GM12872 (cell line): ENCODE measurements at regions not wholly inside any gene's neighbourhood (a gene's known extent, or its start where the extent isn't known, plus 50 kb on each side); places are given as distances from the start of the nearest gene placed in this dataset.

Experiments
- CTCF ChIP-seq: IDR thresholded peaks from 3 replicates; pipeline ENCODE4 v1.5.1; 2011; ENCODE audit warnings: low read depth, mild to moderate bottlenecking, low read length, moderate library complexity; ENCODE audit not compliant: insufficient read depth

GRCh38 chr20:58137651-58138265, 90.7 kb downstream of the ANKRD60 start:
- TF ChIP-seq CTCF, result no peak

- TF ChIP-seq CTCF, result no peak
Measured at GRCh38 chr20:58137236-58137635, 91.2 kb downstream of the ANKRD60 start.

DNA sequence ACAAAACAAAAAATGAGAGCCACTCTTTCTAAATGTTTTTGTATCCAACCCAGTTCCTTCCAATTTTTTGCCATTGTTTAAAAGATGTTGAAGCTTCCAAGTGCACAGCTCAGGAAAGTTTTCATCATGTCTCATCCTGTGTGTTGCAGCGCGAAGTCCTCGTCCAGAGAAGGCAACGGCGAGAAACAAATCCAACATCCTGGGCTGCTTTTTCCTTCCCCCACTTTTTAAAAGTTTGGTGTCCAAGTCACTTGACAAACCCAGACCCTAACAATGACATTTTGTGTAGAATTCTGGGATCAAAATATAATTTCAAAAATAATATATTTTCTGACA, 92.3 kb downstream of the ANKRD60 start:
- TF ChIP-seq CTCF, result no peak

DNA sequence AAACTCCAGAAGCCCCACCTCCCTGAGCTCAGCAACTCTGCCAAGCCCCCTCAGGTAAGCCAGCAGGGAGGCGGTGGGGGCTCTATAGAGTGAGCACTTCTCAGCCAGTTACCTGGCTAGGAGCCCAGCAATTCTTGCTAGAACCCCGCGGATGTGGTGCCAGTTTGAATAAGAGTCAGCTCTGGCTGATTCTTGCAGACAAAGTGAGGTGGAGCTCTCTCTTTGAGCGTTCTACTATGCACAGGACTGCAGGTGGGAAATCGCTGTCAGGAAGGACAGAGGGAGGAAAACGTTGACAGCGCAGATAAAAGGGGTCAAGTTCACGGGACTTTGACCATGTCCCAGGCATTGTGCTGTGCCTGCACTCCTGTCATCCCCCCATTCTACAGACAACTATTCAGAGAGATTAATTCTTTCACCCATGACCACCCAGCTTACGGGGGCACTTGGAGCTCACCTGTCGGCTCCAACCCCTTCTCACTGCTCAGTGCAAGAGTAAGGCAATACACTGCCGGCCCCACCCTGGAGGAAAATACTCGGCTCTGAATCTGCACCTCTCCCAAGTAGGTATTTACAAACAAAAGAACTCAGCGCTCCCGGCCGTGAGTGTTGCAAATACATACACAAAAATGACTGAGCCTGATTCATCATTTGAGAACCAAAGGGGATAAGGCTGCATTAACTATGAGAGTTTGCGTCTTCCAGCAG, 92.9 kb downstream of the ANKRD60 start:
- no peak for TF ChIP-seq CTCF

DNA sequence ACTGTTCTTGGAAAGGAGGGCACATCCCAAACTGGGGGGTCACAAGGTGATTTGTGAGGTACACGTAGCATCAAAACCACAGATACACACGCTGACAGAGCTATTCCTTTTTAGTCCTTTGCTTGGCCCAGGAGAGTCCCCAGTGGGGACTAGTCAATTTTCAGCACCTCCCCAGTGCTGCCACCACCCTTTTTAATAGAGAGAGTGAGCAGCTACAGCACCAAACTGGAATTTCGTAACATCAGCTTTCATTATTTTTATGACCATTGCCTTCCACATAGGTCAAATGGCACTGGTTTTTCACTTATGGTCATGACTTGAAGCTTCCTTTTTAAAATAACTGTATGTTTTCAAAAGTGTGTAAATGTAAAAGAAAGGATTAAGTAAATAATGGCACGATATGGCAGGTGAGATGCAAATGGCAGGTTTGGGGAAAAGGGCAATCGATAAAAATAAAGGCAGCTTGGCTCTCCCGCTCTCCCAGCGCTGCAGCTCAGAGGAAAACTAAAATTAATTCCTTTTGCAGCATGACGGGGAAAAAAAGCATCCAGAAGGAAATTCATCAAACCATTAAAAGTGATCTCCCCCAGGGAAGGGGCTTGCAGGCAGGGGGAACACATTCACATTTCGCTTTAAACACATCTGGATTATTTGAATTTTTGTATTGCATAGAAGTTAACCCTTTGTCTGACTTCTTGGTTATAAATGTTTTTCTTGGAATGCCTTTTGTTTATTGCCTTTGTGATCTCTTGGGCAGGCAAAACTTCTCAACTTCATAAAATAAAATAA, 95.2 kb downstream of the ANKRD60 start:
- TF ChIP-seq CTCF, result no peak

- TF ChIP-seq CTCF, result no peak
Measured at GRCh38 chr20:58131551-58132142, 96.8 kb downstream of the ANKRD60 start.

GRCh38 chr20:58131151-58131550, 97.3 kb downstream of the ANKRD60 start:
- TF ChIP-seq CTCF, result no peak
